NB4 (cell line): ENCODE measurements at regions not wholly inside any gene's neighbourhood (a gene's known extent, or its start where the extent isn't known, plus 50 kb on each side); places are given as distances from the start of the nearest gene placed in this dataset.
A peak's percentile ranks its signal among the peaks of the same experiment; 100 is the strongest.

Experiments used
- DNase-seq: peaks from one replicate; pipeline ENCODE4 v3.0.0; 2010; ENCODE audit warnings: low read depth
- H3K4me3 ChIP-seq: one replicate; pipeline ENCODE4 v1.5.1; 2011; ENCODE audit warnings: mild to moderate bottlenecking, low read depth, low read length, moderate library complexity
- MYC ChIP-seq: IDR thresholded peaks from 2 replicates; pipeline ENCODE4 v1.6.1; 2011; ENCODE audit warnings: low read depth, low read length
- POLR2A ChIP-seq: IDR thresholded peaks from 2 replicates; pipeline ENCODE4 v1.6.1; 2011; ENCODE audit warnings: mild to moderate bottlenecking; ENCODE audit not compliant: insufficient read length; ENCODE audit errors: extremely low read depth
- TF ChIP-seq, protein P1 (sequence below): IDR thresholded peaks from 2 replicates; pipeline ENCODE4 v1.6.1; 2011; ENCODE audit warnings: low read depth, low read length
- TF ChIP-seq, protein P2 (sequence below): IDR thresholded peaks from one replicate; pipeline ENCODE4 v1.5.1; 2012; ENCODE audit warnings: low read depth, low read length

DNA sequence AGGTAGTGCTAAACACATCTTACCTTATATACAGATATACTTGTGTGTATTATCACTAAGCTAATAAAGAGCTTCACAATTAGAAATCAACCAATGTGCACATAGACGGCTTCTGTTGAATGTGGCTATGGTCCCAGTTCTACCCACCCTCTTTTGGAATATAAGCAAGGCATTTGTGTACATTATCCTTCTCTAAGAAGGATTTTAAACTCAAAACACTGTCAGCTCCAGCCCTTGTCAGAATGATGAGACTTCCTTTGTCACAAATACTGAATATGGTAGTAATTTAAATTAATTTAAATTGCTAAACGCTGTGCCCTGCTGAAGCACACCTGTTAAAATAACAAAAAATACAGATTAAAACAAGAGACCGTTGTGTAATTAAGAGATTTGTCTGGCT lies 107.9 kb upstream of the GRAMD2B start:
- TF ChIP-seq POLR2A (no peak), MYC (no peak)
- TF ChIP-seq, protein P1, sequence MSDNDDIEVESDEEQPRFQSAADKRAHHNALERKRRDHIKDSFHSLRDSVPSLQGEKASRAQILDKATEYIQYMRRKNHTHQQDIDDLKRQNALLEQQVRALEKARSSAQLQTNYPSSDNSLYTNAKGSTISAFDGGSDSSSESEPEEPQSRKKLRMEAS = no peak
- TF ChIP-seq, protein P2, sequence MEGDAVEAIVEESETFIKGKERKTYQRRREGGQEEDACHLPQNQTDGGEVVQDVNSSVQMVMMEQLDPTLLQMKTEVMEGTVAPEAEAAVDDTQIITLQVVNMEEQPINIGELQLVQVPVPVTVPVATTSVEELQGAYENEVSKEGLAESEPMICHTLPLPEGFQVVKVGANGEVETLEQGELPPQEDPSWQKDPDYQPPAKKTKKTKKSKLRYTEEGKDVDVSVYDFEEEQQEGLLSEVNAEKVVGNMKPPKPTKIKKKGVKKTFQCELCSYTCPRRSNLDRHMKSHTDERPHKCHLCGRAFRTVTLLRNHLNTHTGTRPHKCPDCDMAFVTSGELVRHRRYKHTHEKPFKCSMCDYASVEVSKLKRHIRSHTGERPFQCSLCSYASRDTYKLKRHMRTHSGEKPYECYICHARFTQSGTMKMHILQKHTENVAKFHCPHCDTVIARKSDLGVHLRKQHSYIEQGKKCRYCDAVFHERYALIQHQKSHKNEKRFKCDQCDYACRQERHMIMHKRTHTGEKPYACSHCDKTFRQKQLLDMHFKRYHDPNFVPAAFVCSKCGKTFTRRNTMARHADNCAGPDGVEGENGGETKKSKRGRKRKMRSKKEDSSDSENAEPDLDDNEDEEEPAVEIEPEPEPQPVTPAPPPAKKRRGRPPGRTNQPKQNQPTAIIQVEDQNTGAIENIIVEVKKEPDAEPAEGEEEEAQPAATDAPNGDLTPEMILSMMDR = no peak
- no peak overlapping the region for H3K4me3 ChIP-seq
- no peak for DNase-seq

DNA sequence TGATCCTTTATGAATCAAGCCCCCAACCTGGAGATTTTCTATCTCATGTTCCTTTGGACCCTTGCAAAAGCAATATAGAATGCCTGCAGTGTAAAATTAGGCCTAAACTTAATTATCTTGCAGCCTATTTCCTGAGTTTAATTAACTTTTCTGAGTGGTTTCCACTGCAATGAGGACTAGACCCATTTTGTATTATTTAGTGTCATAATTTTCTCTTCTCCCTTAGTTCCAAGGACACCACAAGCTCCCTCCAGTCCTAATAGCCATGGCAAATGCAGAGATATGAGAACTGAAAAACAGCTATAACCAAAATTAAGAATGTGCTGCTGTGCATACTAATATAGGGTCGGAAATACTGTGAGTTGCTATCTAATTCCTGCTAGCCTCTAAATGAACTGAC lies 90.9 kb upstream of the GRAMD2B start:
- TF ChIP-seq, protein P1 = no peak
- TF ChIP-seq, protein P2 = no peak
- no peak for TF ChIP-seq POLR2A
- no peak for TF ChIP-seq MYC
- no peak for DNase-seq
- no peak overlapping the region for H3K4me3 ChIP-seq

DNA sequence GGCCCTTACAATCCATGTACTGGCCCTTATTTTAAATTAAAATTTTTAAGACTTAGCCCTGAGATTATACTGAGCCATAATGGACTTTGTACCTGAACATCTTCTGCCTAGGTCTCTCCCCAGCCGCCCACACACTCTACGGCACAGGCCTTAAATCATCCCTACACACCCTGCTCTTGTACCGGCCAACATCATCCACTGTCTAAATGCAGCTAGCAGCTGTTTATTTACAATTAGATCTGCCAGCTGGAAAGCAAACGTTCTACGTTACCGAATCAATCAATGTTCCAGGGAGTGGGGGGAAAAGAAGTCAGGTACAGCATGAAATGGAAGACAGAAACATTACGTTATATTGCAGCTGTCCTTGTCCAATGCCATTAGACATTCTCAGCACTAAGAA lies 88.4 kb upstream of the GRAMD2B start:
- no peak overlapping the region for H3K4me3 ChIP-seq
- no peak for DNase-seq
- TF ChIP-seq POLR2A = no peak
- TF ChIP-seq, protein P1 = no peak
- TF ChIP-seq, protein P2 = no peak
- no peak for TF ChIP-seq MYC

DNA sequence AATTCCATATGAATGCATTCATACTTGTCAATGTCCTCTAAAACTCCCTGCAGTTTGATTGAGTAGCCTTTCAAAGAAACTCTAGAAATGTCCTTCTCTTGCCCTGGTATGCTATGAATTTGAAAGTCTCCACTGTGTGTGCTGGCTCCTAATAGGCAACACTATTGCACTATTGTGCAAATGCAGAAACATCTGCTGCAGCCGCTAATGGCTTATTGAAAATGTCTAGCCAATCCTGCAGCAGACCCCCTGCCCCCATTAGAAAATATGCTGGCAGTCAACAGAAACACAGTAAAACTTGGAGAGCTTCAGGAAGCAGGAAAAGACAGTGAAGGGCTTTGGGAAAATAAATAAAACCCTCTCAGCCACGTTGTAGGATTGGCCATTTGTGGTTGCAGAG lies 87.3 kb upstream of the GRAMD2B start:
- TF ChIP-seq, protein P1 = no peak
- TF ChIP-seq MYC (no peak), POLR2A (no peak)
- TF ChIP-seq, protein P2 = no peak
- no peak overlapping the region for H3K4me3 ChIP-seq
- no peak for DNase-seq

DNA sequence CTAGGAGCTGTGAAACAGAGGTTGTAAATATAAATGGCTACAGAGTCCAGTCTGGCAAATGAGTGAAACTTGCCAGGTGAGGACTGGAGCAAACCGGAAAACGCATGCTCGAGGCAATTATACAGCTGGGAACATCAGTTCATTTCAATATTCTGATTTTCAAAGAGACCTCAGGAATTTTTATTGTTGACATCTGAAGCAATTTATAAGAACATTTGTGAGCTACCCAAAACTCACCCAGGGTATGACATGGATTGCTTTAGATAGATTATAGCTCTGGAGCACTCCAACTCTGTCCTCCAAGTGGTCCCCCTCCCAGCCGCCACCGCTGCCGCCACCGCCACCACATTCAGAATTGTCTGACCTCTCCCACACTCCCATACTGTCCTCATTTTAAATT lies 84.6 kb upstream of the GRAMD2B start:
- no peak for DNase-seq
- H3K4me3 ChIP-seq = no peak overlapping the region
- TF ChIP-seq MYC = no peak
- TF ChIP-seq, protein P2 = no peak
- TF ChIP-seq POLR2A = no peak

DNA sequence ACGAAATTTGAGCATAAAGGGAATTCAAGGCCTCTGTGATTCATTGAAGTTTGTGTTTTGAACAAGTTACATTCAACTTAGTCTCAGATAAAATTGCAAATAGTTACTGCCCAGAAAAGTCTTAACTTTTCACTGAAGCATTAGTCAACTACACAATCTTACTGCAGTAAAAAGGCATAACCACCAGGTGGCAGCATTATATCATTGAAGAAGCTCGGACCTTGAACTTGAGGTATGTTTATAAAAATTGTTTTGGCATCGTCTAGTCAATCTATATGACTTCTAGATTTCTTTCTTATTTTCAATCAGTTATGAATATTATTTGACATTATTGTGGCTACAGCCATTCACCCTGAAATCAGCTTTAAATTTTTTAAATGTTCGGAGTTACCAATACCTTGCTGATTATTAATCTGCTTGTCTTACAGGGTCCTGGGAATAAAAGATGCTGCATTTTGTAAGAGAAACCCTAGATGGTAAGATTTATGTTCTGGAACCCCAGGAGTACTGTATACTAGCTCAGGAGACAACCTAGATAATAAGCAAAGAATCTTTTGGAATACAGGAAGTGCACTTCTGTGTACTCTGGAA lies 83.9 kb upstream of the GRAMD2B start:
- no peak overlapping the region for H3K4me3 ChIP-seq
- peak; percentile 67 for DNase-seq
- TF ChIP-seq MYC = no peak
- TF ChIP-seq POLR2A = no peak
- TF ChIP-seq, protein P2 = peak; percentile 57
- TF ChIP-seq, protein P1 = no peak
